Brain pericyte (primary cell): ENCODE measurements at regions not wholly inside any gene's neighbourhood (a gene's known extent, or its start where the extent isn't known, plus 50 kb on each side); places are given as distances from the start of the nearest gene placed in this dataset.
"Not testable (repeated sequence)": the region's sequence is repeated elsewhere in the genome, so short reads cannot be mapped to it uniquely, and the experiment has no call there.

Experiments
- DNase-seq: peaks from one replicate; pipeline ENCODE4 v3.0.0-alpha.2; 2012; ENCODE audit warnings: low read depth, low spot score

- no peak for DNase-seq
These were observed 123.2 kb upstream of the SLC7A14 start for GRCh38 chr3:170709046-170709445.

- no peak for DNase-seq
These were observed 122.0 kb upstream of the SLC7A14 start for GRCh38 chr3:170707899-170708298.

- DNase-seq: no peak
These were observed 119.3 kb upstream of the SLC7A14 start for GRCh38 chr3:170705131-170705530.

GRCh38 chr3:170703121-170703588, 117.3 kb upstream of the SLC7A14 start:
- DNase-seq: no peak

- DNase-seq: no peak
These were observed 116.1 kb upstream of the SLC7A14 start for GRCh38 chr3:170701696-170702678.

- DNase-seq: no peak
These were observed 114.2 kb upstream of the SLC7A14 start for GRCh38 chr3:170700054-170700404.

- no peak for DNase-seq
These were observed 113.5 kb upstream of the SLC7A14 start for GRCh38 chr3:170699158-170700053.

- no peak for DNase-seq
These were observed 112.0 kb upstream of the SLC7A14 start for GRCh38 chr3:170697908-170698307.

GRCh38 chr3:170697131-170697530, 111.3 kb upstream of the SLC7A14 start:
- no peak for DNase-seq

- no peak for DNase-seq
These were observed 109.7 kb upstream of the SLC7A14 start for GRCh38 chr3:170695486-170696064.

- no peak for DNase-seq
These were observed 106.8 kb upstream of the SLC7A14 start for GRCh38 chr3:170692720-170693119.

GRCh38 chr3:170690661-170690981, 104.7 kb upstream of the SLC7A14 start:
- no peak for DNase-seq

GRCh38 chr3:170689893-170690660, 104.2 kb upstream of the SLC7A14 start:
- DNase-seq: no peak

GRCh38 chr3:170689296-170689829, 103.5 kb upstream of the SLC7A14 start:
- DNase-seq: no peak

- DNase-seq: not testable (repeated sequence)
These were observed 102.3 kb upstream of the SLC7A14 start for GRCh38 chr3:170688222-170688621.

GRCh38 chr3:170680593-170680992, 94.7 kb upstream of the SLC7A14 start:
- DNase-seq: no peak

- no peak for DNase-seq
These were observed 93.3 kb upstream of the SLC7A14 start for GRCh38 chr3:170679190-170679589.

- no peak for DNase-seq
These were observed 84.6 kb upstream of the SLC7A14 start for GRCh38 chr3:170670504-170670903.

- DNase-seq: not testable (repeated sequence)
These were observed 77.1 kb upstream of the SLC7A14 start for GRCh38 chr3:170662986-170663385.

GRCh38 chr3:170660139-170660538, 74.3 kb upstream of the SLC7A14 start:
- DNase-seq: no peak

GRCh38 chr3:170657312-170657711, 71.4 kb upstream of the SLC7A14 start:
- no peak for DNase-seq
